OCI-LY3 (cell line): ENCODE measurements at regions not wholly inside any gene's neighbourhood (a gene's known extent, or its start where the extent isn't known, plus 50 kb on each side); places are given as distances from the start of the nearest gene placed in this dataset.
"Not testable (repeated sequence)": the region's sequence is repeated elsewhere in the genome, so short reads cannot be mapped to it uniquely, and the experiment has no call there.

Source experiments
- H2AFZ ChIP-seq: fragments of 200-600, 300-600 bp; shearing (Covaris generic); 2 replicates; pipeline ENCODE4 v1.6.0; 2014; ENCODE audit warnings: antibody characterized with exemption, low read depth, low read length
- H3K27ac ChIP-seq: fragments of 200-600, 300-600 bp; sonication (generic); 2 replicates; pipeline ENCODE4 v1.5.1; 2014; ENCODE audit warnings: mild to moderate bottlenecking, low read length, moderate library complexity, mixed read lengths
- H3K27me3 ChIP-seq: fragments of 200-600, 300-600 bp; sonication (generic); 2 replicates; pipeline ENCODE4 v1.6.1; 2014; ENCODE audit warnings: low read depth, low read length, mixed read lengths
- H3K36me3 ChIP-seq: fragments of 200-600, 300-600 bp; sonication (generic); replicated peaks from 2 replicates; pipeline ENCODE3; 2014; ENCODE audit warnings: low read depth, low read length, mixed read lengths
- H3K4me1 ChIP-seq: fragments of 300-600, 200-600 bp; sonication (generic); 2 replicates; pipeline ENCODE4 v1.6.1; 2014; ENCODE audit warnings: low read length, mixed read lengths
- H3K4me2 ChIP-seq: fragments of 200-600, 300-600 bp; sonication (generic); 2 replicates; pipeline ENCODE4 v1.6.1; 2014; ENCODE audit warnings: low read length, mixed read lengths
- H3K4me3 ChIP-seq: fragments of 300-600, 200-600 bp; sonication (generic); 2 replicates; pipeline ENCODE4 v1.5.1; 2014; ENCODE audit warnings: antibody characterized with exemption, mild to moderate bottlenecking, low read length, moderate library complexity
- H3K79me2 ChIP-seq: fragments of 300-600, 200-600 bp; shearing (Covaris generic); 2 replicates; pipeline ENCODE4 v1.6.1; 2014; ENCODE audit warnings: mild to moderate bottlenecking, low read length, mixed read lengths
- H3K9ac ChIP-seq: fragments of 300-600, 200-600 bp; shearing (Covaris generic); 2 replicates; pipeline ENCODE4 v1.6.0; 2014; ENCODE audit warnings: mild to moderate bottlenecking, low read length, moderate library complexity
- H3K9me3 ChIP-seq: fragments of 200-600, 300-600 bp; shearing (Covaris generic); 2 replicates; pipeline ENCODE4 v1.6.1; 2014; ENCODE audit warnings: low read length, mixed read lengths; ENCODE audit not compliant: insufficient read depth
- H4K20me1 ChIP-seq: fragments of 200-600, 300-600 bp; sonication (generic); 2 replicates; pipeline ENCODE4 v1.6.1; 2016; ENCODE audit warnings: low read length, mixed read lengths; ENCODE audit not compliant: insufficient read depth
- EZH2phosphoT487 ChIP-seq: fragments of 200-600 bp; shearing (Covaris generic); IDR thresholded peaks from 2 replicates; pipeline ENCODE4 v1.6.1; 2018; ENCODE audit warnings: antibody characterized with exemption, mixed run types, low read depth
- TF ChIP-seq, protein P1 (sequence below): fragments of 200-600, 300-600 bp; sonication (generic); IDR thresholded peaks from 2 replicates; pipeline ENCODE4 v1.5.1; 2014; ENCODE audit warnings: antibody characterized with exemption, low read length, low read depth

GRCh38 chr10:28769091-28769604, 91.8 kb downstream of the BAMBI start:
- Histone ChIP-seq H2AFZ (no peak overlapping the region), H3K9me3 (no peaks in the 10 kb centered on the region), H3K27me3 (no peaks in the 10 kb centered on the region; the same call in 1 of the 2 replicates), H4K20me1 (no peaks in the 10 kb centered on the region), H3K36me3 (no peaks in the 10 kb centered on the region), H3K79me2 (no peaks in the 10 kb centered on the region), H3K4me1 (peaks cover 9% of the 10 kb centered on the region), H3K27ac (no peak overlapping the region), H3K4me3 (peak overlapping the region; percentile 31; the same call in 1 of the 2 replicates), H3K4me2 (peak overlapping the region; percentile 57), H3K9ac (no peak overlapping the region)
- TF ChIP-seq, protein P1, sequence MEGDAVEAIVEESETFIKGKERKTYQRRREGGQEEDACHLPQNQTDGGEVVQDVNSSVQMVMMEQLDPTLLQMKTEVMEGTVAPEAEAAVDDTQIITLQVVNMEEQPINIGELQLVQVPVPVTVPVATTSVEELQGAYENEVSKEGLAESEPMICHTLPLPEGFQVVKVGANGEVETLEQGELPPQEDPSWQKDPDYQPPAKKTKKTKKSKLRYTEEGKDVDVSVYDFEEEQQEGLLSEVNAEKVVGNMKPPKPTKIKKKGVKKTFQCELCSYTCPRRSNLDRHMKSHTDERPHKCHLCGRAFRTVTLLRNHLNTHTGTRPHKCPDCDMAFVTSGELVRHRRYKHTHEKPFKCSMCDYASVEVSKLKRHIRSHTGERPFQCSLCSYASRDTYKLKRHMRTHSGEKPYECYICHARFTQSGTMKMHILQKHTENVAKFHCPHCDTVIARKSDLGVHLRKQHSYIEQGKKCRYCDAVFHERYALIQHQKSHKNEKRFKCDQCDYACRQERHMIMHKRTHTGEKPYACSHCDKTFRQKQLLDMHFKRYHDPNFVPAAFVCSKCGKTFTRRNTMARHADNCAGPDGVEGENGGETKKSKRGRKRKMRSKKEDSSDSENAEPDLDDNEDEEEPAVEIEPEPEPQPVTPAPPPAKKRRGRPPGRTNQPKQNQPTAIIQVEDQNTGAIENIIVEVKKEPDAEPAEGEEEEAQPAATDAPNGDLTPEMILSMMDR, result no peak
- TF ChIP-seq EZH2phosphoT487, result no peak

GRCh38 chr10:28771580-28772090, 94.3 kb downstream of the BAMBI start:
- not testable (repeated sequence) for H2AFZ ChIP-seq, H3K4me2 ChIP-seq, H3K9me3 ChIP-seq, H4K20me1 ChIP-seq, H3K9ac ChIP-seq, H3K36me3 ChIP-seq, H3K79me2 ChIP-seq, H3K4me3 ChIP-seq, H3K27me3 ChIP-seq, H3K4me1 ChIP-seq, H3K27ac ChIP-seq

- Histone ChIP-seq H3K27ac (no peak overlapping the region), H4K20me1 (no peaks in the 10 kb centered on the region), H3K4me3 (no peak overlapping the region), H3K27me3 (no peaks in the 10 kb centered on the region), H3K4me1 (peaks cover 2% of the 10 kb centered on the region), H3K4me2 (no peak overlapping the region), H3K36me3 (no peaks in the 10 kb centered on the region), H3K79me2 (no peaks in the 10 kb centered on the region), H3K9ac (no peak overlapping the region), H3K9me3 (no peaks in the 10 kb centered on the region), H2AFZ (no peak overlapping the region)
- TF ChIP-seq EZH2phosphoT487, result no peak
- TF ChIP-seq, protein P1, result no peak
Measured at GRCh38 chr10:28774051-28774995, 97.0 kb downstream of the BAMBI start.

DNA sequence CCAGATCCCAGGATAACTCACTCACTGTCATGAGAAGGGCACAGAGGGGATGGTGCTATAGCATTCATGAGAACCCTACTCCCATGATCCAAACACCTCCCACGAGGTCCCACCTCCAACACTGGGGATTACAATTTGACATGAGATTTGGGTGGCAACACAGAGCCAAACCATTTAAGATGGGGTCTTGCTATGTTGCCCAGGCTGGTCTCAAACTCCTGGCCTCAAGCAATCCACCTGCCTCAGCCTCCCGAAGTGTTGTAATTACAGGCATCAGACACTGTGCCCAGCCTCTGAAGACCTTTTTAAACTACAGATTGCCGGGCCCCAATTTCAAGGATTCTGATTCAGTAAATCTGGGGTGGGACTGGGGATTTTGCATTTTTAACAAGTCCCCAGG, 98.5 kb downstream of the BAMBI start:
- H3K79me2 ChIP-seq, result no peaks in the 10 kb centered on the region
- no peaks in the 10 kb centered on the region for H3K9me3 ChIP-seq
- H3K4me2 ChIP-seq, result no peak overlapping the region
- no peak for TF ChIP-seq EZH2phosphoT487
- TF ChIP-seq, protein P1, result no peak
- H3K9ac ChIP-seq, result no peak overlapping the region
- H2AFZ ChIP-seq, result no peak overlapping the region
- H4K20me1 ChIP-seq, result no peaks in the 10 kb centered on the region
- no peak overlapping the region for H3K27ac ChIP-seq
- H3K4me1 ChIP-seq, result no peaks in the 10 kb centered on the region
- H3K4me3 ChIP-seq, result no peak overlapping the region
- no peaks in the 10 kb centered on the region for H3K36me3 ChIP-seq
- no peaks in the 10 kb centered on the region for H3K27me3 ChIP-seq
